Mucosa of descending colon (tissue), 3 donors: ENCODE measurements at regions not wholly inside any gene's neighbourhood (a gene's known extent, or its start where the extent isn't known, plus 50 kb on each side); places are given as distances from the start of the nearest gene placed in this dataset.

Experiments used
- ATAC-seq: fragments of 200-7000 bp; cut with Tn5 transposase; one replicate; pipeline ENCODE4 v1.9.1; 2020; ENCODE audit warnings: mild to moderate bottlenecking, moderate library complexity
- DNase-seq, 3 donors: peaks; one replicate each; pipeline ENCODE4 v3.0.0-alpha.2; 2020
- H3K36me3 ChIP-seq: fragments of 200-600 bp; one replicate; pipeline ENCODE4 v1.8.0; 2021; ENCODE audit warnings: low read depth, mild to moderate bottlenecking
- H3K4me1 ChIP-seq: fragments of 200-600 bp; one replicate; pipeline ENCODE4 v1.8.0; 2021; ENCODE audit warnings: low read depth, mild to moderate bottlenecking
- H3K4me3 ChIP-seq: fragments of 200-600 bp; one replicate; pipeline ENCODE4 v1.8.0; 2021; ENCODE audit warnings: mild to moderate bottlenecking
- H3K9me3 ChIP-seq: fragments of 200-600 bp; one replicate; pipeline ENCODE4 v1.8.0; 2021; ENCODE audit warnings: mild to moderate bottlenecking
- intact Hi-C, 2 donors: fragments of 100-400 bp; cut with DNase I in 1 of 2; cut with micrococcal nuclease in 1 of 2; formaldehyde crosslinking; loops; one replicate each; pipeline versions ENCODE4 v1.11.0 to v1.11.1; 2022; cut with DNase I, micrococcal nuclease
- TF ChIP-seq, protein P1 (sequence below): fragments of 200-600 bp; IDR thresholded peaks from one replicate; pipeline ENCODE4 v1.8.0; 2022; ENCODE audit warnings: antibody characterized with exemption, mild to moderate bottlenecking
- donor health status: DM: no; HTN: no; CAD: no; lungs with moderate emphysema.
- donor health status: DM: no; HTN: no; CAD: no.
- donor health status: DM: no; HTN: yes; CAD: no.

DNA sequence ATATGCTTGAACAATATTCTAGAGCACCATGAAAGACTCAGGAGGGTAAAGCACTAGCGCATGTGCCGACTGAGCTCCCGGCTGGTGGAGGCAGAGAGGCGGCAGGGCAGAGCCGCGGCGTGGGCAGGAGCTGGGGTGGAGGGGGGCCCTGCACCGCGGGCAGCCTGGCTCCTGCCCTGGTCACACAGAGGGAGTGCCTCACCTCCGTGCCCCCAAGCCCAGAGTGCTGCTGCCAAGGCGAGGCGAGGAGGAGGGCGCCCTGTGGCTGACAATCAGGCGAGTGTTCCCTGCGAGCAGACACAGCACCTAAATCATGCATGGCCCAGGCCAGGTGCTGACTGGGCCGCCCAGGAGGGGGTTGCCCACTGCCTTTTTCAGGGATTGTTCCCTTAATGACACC is 105.8 kb upstream of the TNRC6C start:
- ATAC-seq (no peak), DNase-seq (peak in 1 of 3 donors; percentile 15)
- Histone ChIP-seq H3K4me1 (no peaks in the 10 kb centered on the region), H3K4me3 (no peak overlapping the region), H3K9me3 (no peaks in the 10 kb centered on the region), H3K36me3 (no peaks in the 10 kb centered on the region)
- TF ChIP-seq, protein P1, sequence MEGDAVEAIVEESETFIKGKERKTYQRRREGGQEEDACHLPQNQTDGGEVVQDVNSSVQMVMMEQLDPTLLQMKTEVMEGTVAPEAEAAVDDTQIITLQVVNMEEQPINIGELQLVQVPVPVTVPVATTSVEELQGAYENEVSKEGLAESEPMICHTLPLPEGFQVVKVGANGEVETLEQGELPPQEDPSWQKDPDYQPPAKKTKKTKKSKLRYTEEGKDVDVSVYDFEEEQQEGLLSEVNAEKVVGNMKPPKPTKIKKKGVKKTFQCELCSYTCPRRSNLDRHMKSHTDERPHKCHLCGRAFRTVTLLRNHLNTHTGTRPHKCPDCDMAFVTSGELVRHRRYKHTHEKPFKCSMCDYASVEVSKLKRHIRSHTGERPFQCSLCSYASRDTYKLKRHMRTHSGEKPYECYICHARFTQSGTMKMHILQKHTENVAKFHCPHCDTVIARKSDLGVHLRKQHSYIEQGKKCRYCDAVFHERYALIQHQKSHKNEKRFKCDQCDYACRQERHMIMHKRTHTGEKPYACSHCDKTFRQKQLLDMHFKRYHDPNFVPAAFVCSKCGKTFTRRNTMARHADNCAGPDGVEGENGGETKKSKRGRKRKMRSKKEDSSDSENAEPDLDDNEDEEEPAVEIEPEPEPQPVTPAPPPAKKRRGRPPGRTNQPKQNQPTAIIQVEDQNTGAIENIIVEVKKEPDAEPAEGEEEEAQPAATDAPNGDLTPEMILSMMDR = no peak
- intact Hi-C loops = no loop called here

DNA sequence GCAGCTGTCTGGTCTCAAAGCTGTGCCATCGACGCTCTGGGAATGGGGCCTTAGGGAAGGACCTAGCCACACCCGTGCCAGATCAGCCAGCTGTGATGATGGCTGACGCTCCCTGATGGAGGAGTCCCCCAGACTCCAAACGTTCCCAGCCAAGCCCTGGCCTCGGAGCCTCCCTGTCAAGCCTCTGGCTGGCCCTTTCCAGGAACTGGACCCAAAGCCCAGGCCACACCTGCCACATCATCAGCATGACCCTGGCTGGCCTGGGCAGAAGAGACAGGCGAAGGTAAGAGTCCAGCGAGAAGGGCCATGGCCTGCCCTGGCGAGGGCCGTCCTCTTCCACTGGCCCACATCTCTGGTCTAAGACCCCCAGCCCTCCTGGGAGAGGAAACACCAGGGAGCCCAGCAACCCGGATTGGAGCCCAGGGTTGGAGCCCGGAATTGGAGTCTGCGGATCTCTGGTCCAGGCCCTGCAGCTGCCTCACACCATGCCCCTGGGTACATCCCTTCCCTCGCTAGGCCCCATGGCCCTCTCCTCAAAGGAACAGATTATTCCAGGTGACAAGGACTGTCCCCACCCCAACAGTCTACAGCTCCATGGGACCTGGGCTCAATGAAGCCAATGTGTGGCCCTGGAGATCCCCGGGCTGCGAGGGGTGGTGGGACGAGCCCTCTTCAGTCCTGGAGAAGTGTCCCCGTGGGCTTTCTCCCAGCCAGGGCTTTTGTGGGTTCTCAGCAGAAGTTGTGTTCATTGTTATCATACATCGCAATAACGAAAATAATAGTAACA is 105.1 kb upstream of the TNRC6C start:
- Histone ChIP-seq H3K4me1 (no peaks in the 10 kb centered on the region), H3K4me3 (no peak overlapping the region), H3K36me3 (no peaks in the 10 kb centered on the region), H3K9me3 (no peaks in the 10 kb centered on the region)
- no peak for ATAC-seq
- intact Hi-C loops = no loop called here
- peak in 1 of 3 donors; percentile 18 for DNase-seq
- TF ChIP-seq, protein P1 = no peak

DNA sequence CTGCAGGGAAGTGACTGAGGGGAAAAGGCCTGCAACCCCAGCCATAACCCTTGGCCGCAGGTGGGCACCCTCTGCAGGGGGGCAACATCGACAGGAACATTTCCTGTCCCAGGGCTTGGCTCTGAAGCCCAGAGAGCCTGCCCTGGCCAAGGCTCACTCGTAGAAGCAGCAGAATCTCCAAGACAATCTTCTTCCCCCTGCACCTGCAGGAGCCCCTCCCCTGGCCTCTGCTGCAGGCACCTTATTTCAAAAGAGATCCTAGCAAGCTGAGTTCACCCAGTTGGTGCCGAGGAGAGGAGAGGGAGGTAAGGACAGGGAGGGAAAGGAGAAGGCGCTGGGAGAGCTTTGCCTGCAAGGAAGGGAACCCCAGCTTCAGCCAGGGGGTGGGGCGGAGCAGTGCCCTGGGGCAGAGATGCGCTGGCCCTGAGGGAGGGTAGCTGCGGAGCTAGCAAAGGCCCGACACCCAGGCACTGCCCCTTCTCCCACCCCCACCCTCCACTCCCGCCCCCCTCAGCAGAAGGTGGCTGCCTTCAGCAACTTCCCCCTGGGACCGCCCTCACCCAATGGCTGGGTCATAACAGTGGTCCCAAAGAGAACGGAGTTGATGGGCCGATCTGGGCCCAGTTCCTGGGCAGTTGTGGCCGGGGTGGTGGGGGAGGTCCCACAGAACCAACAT is 104.3 kb upstream of the TNRC6C start:
- Histone ChIP-seq H3K36me3 (no peaks in the 10 kb centered on the region), H3K4me1 (no peaks in the 10 kb centered on the region), H3K9me3 (no peaks in the 10 kb centered on the region), H3K4me3 (no peak overlapping the region)
- intact Hi-C loops = no loop called here
- DNase-seq (no peak), ATAC-seq (no peak)
- TF ChIP-seq, protein P1 = no peak

DNA sequence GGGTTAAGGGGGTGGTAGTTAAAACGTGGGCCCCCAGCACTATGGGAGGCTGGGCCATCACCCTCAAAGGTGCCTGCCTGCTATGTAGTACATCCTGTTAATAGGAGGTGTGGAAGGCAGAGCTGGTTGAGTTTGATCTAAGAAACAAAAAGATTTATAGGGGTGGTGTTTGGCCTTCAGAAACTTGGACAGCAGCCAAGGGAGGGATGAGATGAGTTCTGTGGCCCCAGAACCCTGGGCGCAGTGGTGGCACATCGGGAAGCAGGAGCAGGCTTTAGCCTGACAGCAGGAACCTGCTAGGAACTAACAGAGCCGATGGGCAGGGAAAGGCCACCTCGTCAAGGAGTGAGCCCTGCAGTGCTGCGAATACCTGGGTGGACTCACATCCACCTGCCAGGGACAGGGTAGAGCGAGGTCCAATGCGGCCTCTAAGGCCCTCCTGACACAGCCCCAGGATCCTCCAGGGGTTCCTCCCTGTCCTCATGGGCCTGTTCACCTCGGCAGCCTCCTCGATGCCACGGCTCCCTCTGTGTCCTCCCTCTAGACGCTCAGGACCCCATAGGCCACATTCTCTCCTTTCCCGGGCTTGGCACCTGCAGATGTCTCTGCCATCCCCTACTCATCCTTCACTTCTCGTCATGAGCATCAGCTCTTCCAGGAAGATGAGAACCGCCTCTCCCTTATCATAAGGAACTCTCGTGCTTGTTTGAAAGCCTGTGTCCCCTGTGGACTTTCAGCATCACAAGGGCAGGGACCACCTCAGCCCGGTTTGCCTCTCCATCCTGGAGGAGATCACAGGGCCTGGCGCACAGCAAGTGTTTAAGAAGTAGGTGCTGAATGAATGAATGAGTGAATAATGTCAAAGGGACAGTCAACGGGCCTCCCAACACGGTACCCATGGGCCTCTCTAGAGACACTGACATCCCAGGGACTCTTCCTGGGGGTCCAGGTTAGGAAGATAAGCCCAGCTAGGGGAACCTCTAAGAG is 103.5 kb upstream of the TNRC6C start:
- TF ChIP-seq, protein P1 = no peak
- Histone ChIP-seq H3K36me3 (no peaks in the 10 kb centered on the region), H3K4me3 (no peak overlapping the region), H3K4me1 (no peaks in the 10 kb centered on the region), H3K9me3 (no peaks in the 10 kb centered on the region)
- DNase-seq = no peak
- intact Hi-C loops = no loop called here
- no peak for ATAC-seq

DNA sequence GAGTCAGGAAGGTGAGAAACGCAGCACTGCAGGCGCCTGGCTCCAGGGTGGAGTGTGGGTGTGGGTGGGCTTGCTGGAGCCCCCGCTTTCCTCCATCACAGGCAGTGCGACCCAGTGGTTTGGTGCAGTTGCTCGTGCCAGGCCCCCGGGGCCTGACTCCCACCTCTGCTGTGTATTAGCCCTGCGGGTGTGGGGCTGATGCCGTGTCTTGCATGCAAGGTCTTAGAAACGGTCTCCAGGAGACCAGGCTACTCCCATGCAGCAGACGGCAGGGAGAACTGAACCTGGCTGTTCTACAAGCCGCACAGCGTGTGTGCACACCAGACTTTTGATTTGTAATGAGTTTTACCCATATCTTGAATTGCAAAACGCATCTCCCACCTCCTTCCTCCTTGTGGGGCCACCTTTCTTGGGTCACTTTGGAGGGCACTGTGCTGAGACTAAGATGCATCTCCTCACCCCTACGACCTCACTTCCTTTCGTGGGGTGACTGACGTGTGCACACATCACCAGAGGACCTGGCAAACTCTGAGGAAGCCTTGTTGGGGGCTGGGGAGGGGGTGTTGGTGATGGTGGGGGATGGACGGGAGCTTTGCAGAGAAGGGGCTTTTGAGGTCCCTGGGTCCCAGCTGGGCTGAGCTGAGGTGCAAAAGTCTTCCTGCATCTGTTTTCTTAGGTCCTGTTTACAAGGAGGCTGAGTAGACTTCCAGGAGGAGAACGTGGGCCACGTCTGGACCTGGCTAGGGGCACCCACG is 101.8 kb upstream of the TNRC6C start:
- H3K4me1 ChIP-seq = no peaks in the 10 kb centered on the region
- H3K36me3 ChIP-seq = no peaks in the 10 kb centered on the region
- TF ChIP-seq, protein P1 = no peak
- H3K4me3 ChIP-seq = no peak overlapping the region
- ATAC-seq = no peak
- intact Hi-C loops = no loop called here
- no peak for DNase-seq
- H3K9me3 ChIP-seq = no peaks in the 10 kb centered on the region
